Mesenchymal stem cell (in vitro differentiated cells and primary cell): ENCODE measurements at regions not wholly inside any gene's neighbourhood (a gene's known extent, or its start where the extent isn't known, plus 50 kb on each side); places are given as distances from the start of the nearest gene placed in this dataset.

Source experiments
- DNase-seq: peaks from one replicate; pipeline ENCODE4 v3.0.0-alpha.2; 2013
- H2AFZ ChIP-seq: one replicate; pipeline ENCODE4 v1.6.1; 2013; ENCODE audit warnings: low read depth, mild to moderate bottlenecking, control low read depth, inconsistent platforms, low read length, moderate library complexity
- H2AK5ac ChIP-seq: 2 replicates; pipeline ENCODE4 v1.6.1; 2013; ENCODE audit warnings: low read length, moderate library complexity, mild to moderate bottlenecking, inconsistent platforms; ENCODE audit not compliant: severe bottlenecking
- H2BK120ac ChIP-seq: one replicate; pipeline ENCODE4 v1.6.1; 2013; ENCODE audit warnings: low read depth, mild to moderate bottlenecking, inconsistent platforms, low read length, moderate library complexity
- H2BK12ac ChIP-seq, 2 experiments: one replicate each; pipeline ENCODE4 v1.6.1; 2013; ENCODE audit warnings: inconsistent platforms in 2 of 2, low read length in 2 of 2, mild to moderate bottlenecking in 2 of 2, moderate library complexity in 2 of 2, control low read depth in 1 of 2
- H2BK15ac ChIP-seq: one replicate; pipeline ENCODE4 v1.6.1; 2013; ENCODE audit warnings: mild to moderate bottlenecking, low read depth, inconsistent platforms; ENCODE audit not compliant: poor library complexity, severe bottlenecking
- H2BK5ac ChIP-seq: 2 replicates; pipeline ENCODE4 v1.6.1; 2013; ENCODE audit warnings: low read depth, mild to moderate bottlenecking, low read length, control low read depth, inconsistent platforms; ENCODE audit not compliant: poor library complexity, severe bottlenecking
- H3K14ac ChIP-seq, 2 experiments: one replicate each; pipeline ENCODE4 v1.6.1; 2013; ENCODE audit warnings: inconsistent platforms in 2 of 2, low read length in 2 of 2, control low read depth in 1 of 2, mild to moderate bottlenecking in 1 of 2, moderate library complexity in 1 of 2
- H3K18ac ChIP-seq, 2 experiments: one replicate each; pipeline ENCODE4 v1.6.1; 2013; ENCODE audit warnings: inconsistent platforms in 2 of 2, low read length in 2 of 2, control low read depth in 1 of 2, low read depth in 1 of 2, mild to moderate bottlenecking in 1 of 2
- H3K23ac ChIP-seq, 2 experiments: one replicate each; pipeline ENCODE4 v1.6.1; 2013; ENCODE audit warnings: inconsistent platforms in 2 of 2, low read length in 2 of 2, mild to moderate bottlenecking in 2 of 2, moderate library complexity in 2 of 2, control low read depth in 1 of 2
- H3K27ac ChIP-seq: 2 replicates; pipeline ENCODE4 v1.5.1; 2013; ENCODE audit warnings: mild to moderate bottlenecking, moderate library complexity, low read length, control low read depth, inconsistent platforms; ENCODE audit not compliant: poor library complexity, severe bottlenecking
- H3K27me3 ChIP-seq, 2 experiments: 2 replicates each; pipeline versions ENCODE4 v1.6.1 to v1.7.0; 2013; ENCODE audit warnings: low read length in 2 of 2, mild to moderate bottlenecking in 2 of 2, moderate library complexity in 2 of 2, control low read depth in 1 of 2, inconsistent platforms in 1 of 2; ENCODE audit not compliant: control insufficient read depth in 1 of 2, insufficient read depth in 1 of 2
- H3K36me3 ChIP-seq, 2 experiments: 2 replicates each; pipeline versions ENCODE4 v1.6.1 to v1.7.0; 2013; ENCODE audit warnings: low read length in 2 of 2, control low read depth in 1 of 2, inconsistent platforms in 1 of 2, low read depth in 1 of 2, mild to moderate bottlenecking in 1 of 2; ENCODE audit not compliant: insufficient read depth in 2 of 2, control insufficient read depth in 1 of 2
- H3K4ac ChIP-seq, 2 experiments: one replicate each; pipeline ENCODE4 v1.6.1; 2013; ENCODE audit warnings: inconsistent platforms in 2 of 2, low read length in 2 of 2, mild to moderate bottlenecking in 2 of 2, moderate library complexity in 2 of 2, control low read depth in 1 of 2, low read depth in 1 of 2
- H3K4me1 ChIP-seq: 2 replicates; pipeline ENCODE4 v1.6.1; 2013; ENCODE audit warnings: low read depth, low read length, control low read depth; ENCODE audit not compliant: control insufficient read depth, insufficient read depth
- H3K4me2 ChIP-seq: 2 replicates; pipeline ENCODE4 v1.6.1; 2013; ENCODE audit warnings: low read length, mild to moderate bottlenecking, inconsistent platforms; ENCODE audit not compliant: poor library complexity, severe bottlenecking
- H3K4me3 ChIP-seq, 2 experiments: 2 replicates each; pipeline versions ENCODE4 v1.5.1 to v1.7.0; 2013; ENCODE audit warnings: low read length in 2 of 2, mild to moderate bottlenecking in 2 of 2, control low read depth in 1 of 2, low read depth in 1 of 2; ENCODE audit not compliant: insufficient read depth in 1 of 2
- H3K79me1 ChIP-seq: replicated peaks from 2 replicates; pipeline ENCODE4 v1.6.1; 2013; ENCODE audit warnings: mild to moderate bottlenecking, control low read depth, low read length, inconsistent platforms; ENCODE audit not compliant: poor library complexity, severe bottlenecking
- H3K9ac ChIP-seq: 2 replicates; pipeline ENCODE4 v1.7.0; 2013; ENCODE audit warnings: mild to moderate bottlenecking, low read length, moderate library complexity
- H3K9me3 ChIP-seq: 2 replicates; pipeline ENCODE4 v1.7.0; 2013; ENCODE audit warnings: mild to moderate bottlenecking, low read length; ENCODE audit not compliant: control insufficient read depth
- H4K8ac ChIP-seq: one replicate; pipeline ENCODE4 v1.6.1; 2013; ENCODE audit warnings: inconsistent platforms, mild to moderate bottlenecking, low read length, moderate library complexity
- H4K91ac ChIP-seq: one replicate; pipeline ENCODE4 v1.6.1; 2013; ENCODE audit warnings: mild to moderate bottlenecking, low read length, inconsistent platforms
- WGBS: methylation state at CpG from one replicate; pipeline ENCODE4 v1.1.7; 2013; ENCODE audit warnings: mixed read lengths; 5-methylcytosine and 5-hydroxymethylcytosine counted together

DNA sequence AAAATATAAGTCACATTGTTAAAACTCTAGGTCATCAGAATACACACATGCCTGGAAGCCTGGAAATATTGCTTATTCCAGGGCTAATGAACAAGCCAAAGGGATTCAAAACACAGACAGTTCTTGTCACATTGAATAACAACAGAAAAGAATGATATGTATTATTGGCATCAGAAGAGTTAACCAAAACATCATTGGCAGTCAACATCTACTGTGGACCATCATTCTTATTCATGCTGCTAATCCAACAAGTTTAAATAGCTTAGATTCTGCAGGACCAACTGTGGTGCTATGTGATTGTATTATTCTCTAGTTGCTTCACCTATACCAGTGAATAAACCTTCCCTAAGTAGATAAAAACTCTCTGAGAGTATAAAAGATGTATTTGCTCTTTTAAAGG is 198.3 kb downstream of the NEBL start:
- Histone ChIP-seq H2AFZ (no peak overlapping the region), H4K8ac (no peak overlapping the region), H2BK5ac (no peak overlapping the region), H3K18ac (no peak overlapping the region), H3K4ac (no peak overlapping the region), H2AK5ac (no peak overlapping the region), H3K27ac (no peak overlapping the region), H3K14ac (no peak overlapping the region), H3K9me3 (no peaks in the 10 kb centered on the region), H3K36me3 (no peaks in the 10 kb centered on the region), H3K4me2 (no peak overlapping the region), H3K79me1 (no peaks in the 10 kb centered on the region), H3K23ac (no peak overlapping the region), H3K9ac (no peak overlapping the region), H2BK120ac (no peak overlapping the region), H2BK12ac (no peak overlapping the region), H2BK15ac (no peak overlapping the region), H3K4me3 (no peak overlapping the region), H3K27me3 (no peaks in the 10 kb centered on the region), H4K91ac (no peak overlapping the region), H3K4me1 (no peaks in the 10 kb centered on the region)
- no peak for DNase-seq

DNA sequence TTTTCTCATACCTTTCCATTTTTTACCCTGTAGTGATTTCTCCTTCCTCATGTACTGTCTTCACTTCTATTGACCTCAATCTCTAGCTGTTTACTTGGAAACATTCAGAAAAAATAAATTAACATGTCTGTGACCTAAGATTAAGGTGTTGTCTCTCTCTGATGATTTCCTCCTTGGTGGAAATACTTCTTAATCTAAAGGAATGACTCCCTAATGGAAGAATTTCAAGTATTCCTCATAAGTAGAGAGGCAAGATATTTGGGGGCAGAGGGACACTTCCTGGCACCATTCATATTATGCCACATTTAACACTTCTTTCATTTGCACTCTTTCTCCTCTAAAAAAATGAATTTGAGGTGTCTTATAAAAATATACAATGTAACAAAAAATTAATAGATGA is 202.8 kb downstream of the NEBL start:
- no peak overlapping the region for H2BK12ac ChIP-seq
- no peak overlapping the region for H3K14ac ChIP-seq
- no peak overlapping the region for H4K8ac ChIP-seq
- no peak overlapping the region for H2BK5ac ChIP-seq
- H3K9ac ChIP-seq = no peak overlapping the region
- no peak overlapping the region for H4K91ac ChIP-seq
- H2BK15ac ChIP-seq = no peak overlapping the region
- H3K9me3 ChIP-seq = peaks cover 10% of the 10 kb centered on the region
- DNase-seq = no peak
- no peaks in the 10 kb centered on the region for H3K27me3 ChIP-seq
- no peaks in the 10 kb centered on the region for H3K79me1 ChIP-seq
- no peak overlapping the region for H3K23ac ChIP-seq
- no peak overlapping the region for H3K27ac ChIP-seq
- no peak overlapping the region for H2BK120ac ChIP-seq
- H3K4me3 ChIP-seq = no peak overlapping the region
- H3K4ac ChIP-seq = no peak overlapping the region
- no peak overlapping the region for H3K18ac ChIP-seq
- H3K4me1 ChIP-seq = no peaks in the 10 kb centered on the region
- H3K36me3 ChIP-seq = no peaks in the 10 kb centered on the region
- H2AFZ ChIP-seq = no peak overlapping the region
- H3K4me2 ChIP-seq = no peak overlapping the region
- H2AK5ac ChIP-seq = no peak overlapping the region

DNA sequence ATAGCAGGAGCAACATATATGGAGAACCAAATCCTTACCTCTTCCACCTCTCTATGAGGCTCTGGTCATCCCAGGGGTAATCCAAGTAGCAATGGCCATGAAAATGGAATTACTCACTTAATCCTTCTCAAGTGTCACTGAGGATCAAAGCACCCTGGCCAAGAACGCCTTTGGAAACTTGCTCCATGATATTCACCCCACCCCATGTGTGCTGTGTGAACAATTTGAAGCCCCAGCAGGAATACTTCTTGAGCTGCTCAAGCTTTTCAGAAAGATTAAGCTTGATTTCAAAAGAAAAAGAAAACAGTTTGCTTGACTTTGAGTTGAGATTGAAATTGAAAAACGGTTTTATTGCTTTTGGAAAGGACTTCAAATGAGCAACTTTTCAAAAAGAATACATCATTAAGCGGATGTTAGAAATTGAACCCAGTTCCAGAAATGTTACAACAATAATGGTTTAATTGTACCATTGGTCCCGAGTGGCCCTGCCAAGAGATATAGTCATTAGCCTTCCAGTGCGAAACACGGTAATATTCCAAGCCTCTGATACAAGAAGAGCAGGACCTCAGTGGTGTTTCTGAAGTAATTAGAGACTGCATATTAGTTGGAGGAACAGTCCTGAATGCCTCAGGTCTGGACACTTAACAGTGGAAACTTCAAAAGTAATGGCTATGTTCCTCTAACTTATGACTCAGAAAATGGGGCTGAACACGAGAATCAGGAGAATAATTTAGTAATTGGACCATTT is 208.1 kb downstream of the NEBL start:
- Histone ChIP-seq H3K79me1 (no peaks in the 10 kb centered on the region), H3K4me2 (no peak overlapping the region), H3K4me1 (no peaks in the 10 kb centered on the region), H3K23ac (no peak overlapping the region), H2BK120ac (no peak overlapping the region), H3K9me3 (peaks cover 14% of the 10 kb centered on the region), H2AK5ac (no peak overlapping the region), H3K18ac (no peak overlapping the region), H3K14ac (no peak overlapping the region), H3K4me3 (no peak overlapping the region), H2BK15ac (no peak overlapping the region), H4K8ac (no peak overlapping the region), H3K4ac (no peak overlapping the region), H3K27ac (no peak overlapping the region), H4K91ac (no peak overlapping the region), H3K36me3 (no peaks in the 10 kb centered on the region), H2AFZ (no peak overlapping the region), H2BK12ac (no peak overlapping the region), H2BK5ac (no peak overlapping the region), H3K27me3 (no peaks in the 10 kb centered on the region), H3K9ac (no peak overlapping the region)
- 86% methylated on average over 7 of the region's 7 CpGs for WGBS
- DNase-seq = no peak

DNA sequence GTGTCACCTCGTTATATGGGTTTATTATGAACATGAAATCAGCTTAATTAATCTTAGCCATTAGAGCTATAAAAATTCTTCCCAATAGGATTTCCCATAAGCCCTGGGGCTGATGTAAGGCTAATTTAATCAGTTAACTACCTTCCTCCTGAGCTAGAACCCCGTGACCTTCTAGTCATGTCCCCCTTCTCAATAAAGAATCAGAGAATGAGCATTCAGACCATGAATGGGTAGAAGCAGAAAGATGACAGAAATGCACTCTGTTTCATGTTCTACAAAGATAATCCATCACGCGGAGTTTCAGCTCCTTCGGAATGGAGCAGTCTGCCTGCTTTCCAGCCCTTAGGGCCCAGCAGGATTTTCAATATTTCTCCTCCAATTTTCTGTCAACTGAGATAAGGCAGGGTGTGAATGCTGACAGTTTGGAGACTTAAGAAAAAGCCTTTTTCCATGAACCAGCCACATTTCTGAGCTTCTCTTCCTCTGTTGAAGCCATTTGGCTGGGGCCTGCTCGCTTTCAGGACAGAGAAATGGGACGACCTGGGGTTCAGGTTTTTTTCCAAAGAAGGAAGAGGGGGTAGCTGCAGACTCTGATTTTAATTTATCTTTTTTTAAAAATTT is 211.0 kb downstream of the NEBL start:
- Histone ChIP-seq H3K4me2 (no peak overlapping the region), H3K27me3 (no peaks in the 10 kb centered on the region), H3K4me3 (no peak overlapping the region), H2BK120ac (no peak overlapping the region), H3K9ac (no peak overlapping the region), H4K8ac (no peak overlapping the region), H3K4ac (no peak overlapping the region), H3K36me3 (no peaks in the 10 kb centered on the region), H3K4me1 (no peaks in the 10 kb centered on the region), H2AFZ (no peak overlapping the region), H2BK12ac (no peak overlapping the region), H3K23ac (no peak overlapping the region), H2AK5ac (no peak overlapping the region), H3K27ac (no peak overlapping the region), H3K18ac (no peak overlapping the region), H3K9me3 (peaks cover 13% of the 10 kb centered on the region), H3K14ac (no peak overlapping the region), H2BK5ac (no peak overlapping the region), H2BK15ac (no peak overlapping the region), H3K79me1 (no peaks in the 10 kb centered on the region), H4K91ac (no peak overlapping the region)
- 95% methylated on average over 4 of the region's 7 CpGs for WGBS
- no peak for DNase-seq
